CD8-positive, alpha-beta memory T cell (primary cell): ENCODE measurements at regions not wholly inside any gene's neighbourhood (a gene's known extent, or its start where the extent isn't known, plus 50 kb on each side); places are given as distances from the start of the nearest gene placed in this dataset.

Experiments
- CTCF ChIA-PET: fragments of 350-600 bp; sonication (Branson Sonifier 250); formaldehyde crosslinking; loops from one replicate; lab custom pipeline; 2021; ENCODE audit warnings: antibody characterized with exemption; lab: Charles Lee
- POLR2A ChIA-PET: fragments of 350-600 bp; sonication (Branson Sonifier 250); formaldehyde crosslinking; loops from one replicate; lab custom pipeline; 2021; ENCODE audit warnings: antibody characterized with exemption; lab: Charles Lee
- DNase-seq, 5 donors: peaks; one replicate each; pipeline versions ENCODE4 v3.0.0 to v3.0.0-alpha.2; 2020 to 2022; ENCODE audit warnings: mixed read lengths in 1 of 5
- H3K27ac ChIP-seq: one replicate; pipeline ENCODE4 v1.7.0; 2013; ENCODE audit warnings: low read depth, mild to moderate bottlenecking, low read length, moderate library complexity
- H3K27me3 ChIP-seq: 2 replicates; pipeline ENCODE4 v1.7.0; 2013; ENCODE audit warnings: low read length, mild to moderate bottlenecking; ENCODE audit not compliant: insufficient read depth, poor library complexity, severe bottlenecking
- H3K36me3 ChIP-seq: 2 replicates; pipeline ENCODE4 v1.7.0; 2013; ENCODE audit warnings: mild to moderate bottlenecking, low read length, moderate library complexity; ENCODE audit not compliant: insufficient read depth
- H3K4me1 ChIP-seq: 2 replicates; pipeline ENCODE4 v1.7.0; 2013; ENCODE audit warnings: mild to moderate bottlenecking, low read length, moderate library complexity; ENCODE audit not compliant: insufficient read depth
- H3K4me3 ChIP-seq: 2 replicates; pipeline ENCODE4 v1.7.0; 2013; ENCODE audit warnings: mild to moderate bottlenecking, low read length
- H3K9me3 ChIP-seq: 2 replicates; pipeline ENCODE4 v1.7.0; 2013; ENCODE audit warnings: mild to moderate bottlenecking, low read length
- H3K27ac Mint-ChIP-seq, 8 donors: one replicate each; pipeline ENCODE4 v1.8.0; 2020 to 2021; ENCODE audit warnings: mixed read lengths in 8 of 8, mild to moderate bottlenecking in 6 of 8, inconsistent platforms in 3 of 8, moderate library complexity in 3 of 8
- H3K27me3 Mint-ChIP-seq, 2 donors: one replicate each; pipeline ENCODE4 v1.8.0; 2020 to 2021; ENCODE audit warnings: mixed read lengths in 2 of 2, mild to moderate bottlenecking in 1 of 2, moderate library complexity in 1 of 2
- H3K36me3 Mint-ChIP-seq, 3 donors: one replicate each; pipeline ENCODE4 v1.8.0; 2020 to 2021; ENCODE audit warnings: mixed read lengths in 3 of 3, inconsistent platforms in 1 of 3, mild to moderate bottlenecking in 1 of 3
- H3K4me1 Mint-ChIP-seq, 3 donors: one replicate each; pipeline ENCODE4 v1.8.0; 2020 to 2021; ENCODE audit warnings: mixed read lengths in 3 of 3, inconsistent platforms in 1 of 3, mild to moderate bottlenecking in 1 of 3
- H3K4me3 Mint-ChIP-seq, 7 donors: one replicate each; pipeline ENCODE4 v1.8.0; 2020 to 2021; ENCODE audit warnings: mixed read lengths in 7 of 7, mild to moderate bottlenecking in 6 of 7, moderate library complexity in 4 of 7, inconsistent platforms in 2 of 7
- H3K9me3 Mint-ChIP-seq, 5 donors: one replicate each; pipeline ENCODE4 v1.8.0; 2020 to 2022; ENCODE audit warnings: mixed read lengths in 5 of 5, mild to moderate bottlenecking in 3 of 5, moderate library complexity in 2 of 5, inconsistent platforms in 1 of 5

DNA sequence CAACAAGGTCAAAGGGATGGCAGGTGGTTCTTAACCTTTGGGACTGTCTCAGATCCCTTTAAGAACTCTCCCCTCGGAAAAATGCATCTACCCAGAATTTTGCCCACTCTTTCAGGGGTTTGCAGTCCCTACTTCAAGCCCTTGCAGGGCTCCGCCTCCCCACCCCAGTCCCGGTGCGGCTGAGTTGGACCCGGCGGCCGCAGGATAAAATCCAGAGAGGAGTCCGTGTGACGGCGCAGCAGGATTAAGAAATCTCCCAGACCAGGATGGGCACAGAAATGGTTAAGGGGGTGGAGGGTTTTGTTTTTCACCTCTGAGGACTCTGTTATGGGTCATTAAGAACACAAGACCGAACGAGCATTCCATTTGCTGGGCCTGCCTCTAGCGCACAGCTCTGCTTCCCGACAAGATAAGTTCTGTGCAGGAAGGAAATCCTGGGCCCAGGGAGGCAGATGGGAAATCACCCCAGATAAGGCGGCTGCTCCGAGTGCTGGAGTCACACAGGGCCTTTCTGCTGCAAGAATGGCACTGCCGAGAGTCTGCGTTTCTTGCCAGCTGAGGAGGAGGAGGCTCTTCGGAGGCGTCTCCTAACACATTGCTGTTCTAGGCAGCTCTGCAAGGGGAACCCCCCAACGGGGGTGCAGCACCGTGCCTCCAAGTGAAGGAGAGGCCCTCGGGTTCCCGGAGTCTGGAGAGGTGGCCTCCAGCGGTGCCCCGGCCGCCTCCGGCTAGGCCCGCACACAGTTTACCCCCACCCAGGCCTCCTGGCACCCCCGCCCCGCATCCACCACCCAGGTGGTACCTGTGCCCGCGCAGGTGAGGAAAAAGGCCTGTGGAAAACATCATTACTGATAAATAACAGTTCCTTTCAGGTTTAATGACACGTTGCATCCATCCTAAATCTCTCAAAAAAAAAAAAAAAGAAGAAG is 277.6 kb downstream of the BCOR start:
- Histone ChIP-seq H3K36me3 (no peaks in the 10 kb centered on the region), H3K4me1 (no peaks in the 10 kb centered on the region), H3K4me3 (no peak overlapping the region), H3K27me3 (no peaks in the 10 kb centered on the region), H3K9me3 (no peaks in the 10 kb centered on the region), H3K27ac (no peak overlapping the region)
- peaks cover 0 to 3% (median 0%) of the 10 kb centered on the region in 3 donors for H3K36me3 Mint-ChIP-seq
- ChIA-PET POLR2A (no interaction called here), CTCF (no interaction called here)
- H3K9me3 Mint-ChIP-seq = peaks cover 0 to 7% (median 2%) of the 10 kb centered on the region in 5 donors
- peaks cover 0 to 35% of the 10 kb centered on the region in 2 donors for H3K27me3 Mint-ChIP-seq
- no peak overlapping the region for H3K27ac Mint-ChIP-seq
- H3K4me3 Mint-ChIP-seq = peak overlapping the region; percentile 42 to 81 (median 60)
- no peak for DNase-seq
- H3K4me1 Mint-ChIP-seq = peaks cover 5 to 14% (median 11%) of the 10 kb centered on the region in 3 donors

DNA sequence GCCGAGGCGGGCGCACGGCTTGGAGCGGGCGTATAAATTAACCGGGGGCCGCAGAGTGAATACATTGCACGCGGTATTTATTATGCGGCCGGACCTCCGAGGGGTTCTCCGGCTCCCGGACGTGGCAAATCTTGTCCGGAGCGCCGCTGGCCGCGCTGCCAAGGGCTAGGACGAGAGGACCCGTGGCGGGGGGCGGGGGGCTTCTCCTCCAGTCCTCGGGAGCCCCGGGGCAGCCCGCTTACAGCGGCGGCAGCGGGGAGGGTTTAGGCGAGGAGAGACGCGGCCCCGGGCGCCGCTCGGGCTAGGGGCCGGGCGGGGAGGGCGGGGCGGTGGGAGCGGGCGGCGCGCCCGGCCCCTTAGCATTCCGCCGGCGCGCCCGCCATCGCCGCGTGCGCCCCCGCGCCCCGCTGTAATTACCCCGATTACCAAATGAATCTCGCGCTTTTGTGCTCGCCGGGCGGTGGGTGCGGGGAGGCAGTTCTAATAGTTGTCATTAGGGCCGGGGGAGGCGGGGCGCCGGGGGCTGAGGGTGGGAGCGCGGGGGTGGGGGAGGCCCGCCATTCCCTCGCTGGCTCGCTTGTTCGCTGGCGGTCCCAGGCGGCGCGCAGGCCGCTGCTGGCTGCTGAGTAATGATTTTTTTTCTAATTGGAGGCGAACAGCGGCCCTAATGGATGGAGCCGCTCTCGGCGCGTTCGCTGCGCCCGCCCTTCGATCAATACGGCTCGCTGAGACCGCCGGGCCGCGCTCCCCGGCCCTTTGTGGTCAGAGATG is 276.6 kb downstream of the BCOR start:
- H3K27me3 ChIP-seq = no peaks in the 10 kb centered on the region
- H3K9me3 ChIP-seq = no peaks in the 10 kb centered on the region
- Mint-ChIP-seq H3K27me3 (peaks cover 0 to 35% of the 10 kb centered on the region in 2 donors), H3K4me3 (peak overlapping the region; percentile 42 to 81 (median 60)), H3K4me1 (peaks cover 5 to 14% (median 11%) of the 10 kb centered on the region in 3 donors), H3K36me3 (peaks cover 0 to 3% (median 0%) of the 10 kb centered on the region in 3 donors), H3K27ac (no peak overlapping the region), H3K9me3 (peaks cover 0 to 7% (median 2%) of the 10 kb centered on the region in 5 donors)
- POLR2A ChIA-PET = no interaction called here
- CTCF ChIA-PET = no interaction called here
- H3K36me3 ChIP-seq = no peaks in the 10 kb centered on the region
- no peak overlapping the region for H3K27ac ChIP-seq
- H3K4me3 ChIP-seq = no peak overlapping the region
- H3K4me1 ChIP-seq = no peaks in the 10 kb centered on the region
- peak in 1 of 5 donors; percentile 1 for DNase-seq

DNA sequence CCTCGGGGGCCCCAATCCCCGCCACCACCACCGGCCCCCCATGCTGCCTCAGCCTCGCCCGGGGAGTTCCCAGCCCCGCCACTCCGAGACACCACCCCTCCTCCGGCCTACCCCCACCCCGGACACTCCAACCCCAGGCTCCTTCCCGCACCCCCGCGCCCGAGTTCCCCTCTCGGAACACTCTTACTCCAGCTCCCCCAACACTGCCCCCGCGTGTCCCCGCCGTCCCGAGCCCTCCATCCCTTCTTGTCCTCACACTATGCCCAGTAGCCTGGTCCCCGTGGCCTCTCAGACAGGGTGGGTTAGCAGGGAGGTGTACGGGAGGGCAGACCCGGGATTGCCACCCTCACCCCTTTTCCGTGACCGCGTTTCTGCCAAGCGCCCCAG is 276.1 kb downstream of the BCOR start:
- H3K27ac Mint-ChIP-seq = peak overlapping the region in 1 of 8 donors; percentile 68
- H3K4me3 Mint-ChIP-seq = peak overlapping the region in 4 of 7 donors; percentile 32 to 78 (median 52)
- peaks cover 0 to 7% (median 2%) of the 10 kb centered on the region in 5 donors for H3K9me3 Mint-ChIP-seq
- Histone ChIP-seq H3K27ac (no peak overlapping the region), H3K4me3 (no peak overlapping the region), H3K9me3 (no peaks in the 10 kb centered on the region), H3K4me1 (no peaks in the 10 kb centered on the region), H3K27me3 (no peaks in the 10 kb centered on the region), H3K36me3 (no peaks in the 10 kb centered on the region)
- peaks cover 5 to 13% (median 10%) of the 10 kb centered on the region in 3 donors for H3K4me1 Mint-ChIP-seq
- DNase-seq = no peak
- ChIA-PET POLR2A (no interaction called here), CTCF (no interaction called here)
- H3K36me3 Mint-ChIP-seq = peaks cover 0 to 3% (median 0%) of the 10 kb centered on the region in 3 donors
- peaks cover 0 to 34% of the 10 kb centered on the region in 2 donors for H3K27me3 Mint-ChIP-seq

DNA sequence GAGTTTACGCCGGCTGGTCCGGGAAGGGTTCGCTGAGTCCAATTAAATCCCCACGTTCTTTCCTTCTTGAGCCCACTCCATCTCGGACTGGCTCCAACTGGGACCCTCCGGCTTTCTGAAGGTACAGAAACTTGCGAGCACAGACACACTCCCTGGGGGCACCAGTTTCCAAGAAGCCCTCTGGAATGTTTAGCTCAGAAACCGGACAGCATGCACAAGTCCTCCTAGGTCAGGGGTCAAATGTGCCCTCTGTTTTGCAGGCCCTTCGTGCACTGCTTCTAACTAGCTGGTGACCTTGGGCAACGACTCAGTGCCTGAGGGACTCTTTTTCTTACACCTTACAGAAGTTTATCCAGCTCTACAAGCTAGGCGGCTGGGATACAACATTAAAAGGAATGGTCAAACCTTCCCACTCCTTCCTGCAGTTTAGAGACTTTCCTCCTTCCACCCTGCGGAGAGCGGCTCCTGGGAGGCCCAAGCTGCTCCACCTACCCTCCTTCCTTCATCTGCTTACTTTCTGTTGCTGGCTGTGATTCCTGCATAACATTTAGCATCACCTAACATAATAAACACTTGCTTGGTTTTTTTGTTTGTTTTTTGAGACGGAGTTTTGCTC is 275.5 kb downstream of the BCOR start:
- H3K4me1 Mint-ChIP-seq = peaks cover 2 to 7% (median 6%) of the 10 kb centered on the region in 3 donors
- ChIA-PET POLR2A (no interaction called here), CTCF (no interaction called here)
- H3K9me3 Mint-ChIP-seq = peaks cover 0 to 7% (median 2%) of the 10 kb centered on the region in 5 donors
- peak overlapping the region in 6 of 7 donors; percentile 20 to 78 (median 52) for H3K4me3 Mint-ChIP-seq
- Histone ChIP-seq H3K4me3 (no peak overlapping the region), H3K27me3 (no peaks in the 10 kb centered on the region), H3K9me3 (no peaks in the 10 kb centered on the region), H3K36me3 (no peaks in the 10 kb centered on the region), H3K27ac (no peak overlapping the region), H3K4me1 (no peaks in the 10 kb centered on the region)
- peaks cover 0 to 3% (median 0%) of the 10 kb centered on the region in 3 donors for H3K36me3 Mint-ChIP-seq
- peaks cover 0 to 32% of the 10 kb centered on the region in 2 donors for H3K27me3 Mint-ChIP-seq
- peak overlapping the region in 1 of 8 donors; percentile 79 for H3K27ac Mint-ChIP-seq
- DNase-seq = no peak

DNA sequence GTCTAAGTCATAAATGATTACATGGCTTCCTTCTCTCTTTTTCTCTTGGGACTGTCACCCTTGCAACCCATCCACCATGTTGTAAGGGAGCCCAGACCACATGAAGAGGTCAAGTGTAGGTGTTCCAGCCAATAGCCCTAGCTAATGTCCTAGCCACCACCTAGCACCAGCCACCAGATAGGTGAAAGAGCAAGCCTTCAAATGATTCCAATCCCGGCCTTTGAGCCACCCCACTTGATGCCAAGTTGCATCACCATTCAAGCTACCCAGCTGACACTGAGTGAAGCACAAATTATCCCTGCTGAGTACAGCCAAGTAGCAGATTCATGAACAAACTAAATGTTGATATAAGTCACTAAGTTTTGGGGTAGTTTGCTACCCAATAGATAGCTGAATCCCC is 274.3 kb downstream of the BCOR start:
- Histone ChIP-seq H3K27ac (no peak overlapping the region), H3K27me3 (no peaks in the 10 kb centered on the region), H3K4me3 (no peak overlapping the region), H3K36me3 (no peaks in the 10 kb centered on the region), H3K9me3 (no peaks in the 10 kb centered on the region), H3K4me1 (no peaks in the 10 kb centered on the region)
- peak overlapping the region in 2 of 7 donors; percentile 17 to 55 for H3K4me3 Mint-ChIP-seq
- ChIA-PET CTCF (no interaction called here), POLR2A (no interaction called here)
- peaks cover 2 to 6% (median 6%) of the 10 kb centered on the region in 3 donors for H3K4me1 Mint-ChIP-seq
- H3K36me3 Mint-ChIP-seq = peaks cover 0 to 3% (median 0%) of the 10 kb centered on the region in 3 donors
- no peak for DNase-seq
- H3K9me3 Mint-ChIP-seq = peaks cover 0 to 7% (median 2%) of the 10 kb centered on the region in 5 donors
- H3K27me3 Mint-ChIP-seq = peaks cover 0 to 24% of the 10 kb centered on the region in 2 donors
- H3K27ac Mint-ChIP-seq = no peak overlapping the region

DNA sequence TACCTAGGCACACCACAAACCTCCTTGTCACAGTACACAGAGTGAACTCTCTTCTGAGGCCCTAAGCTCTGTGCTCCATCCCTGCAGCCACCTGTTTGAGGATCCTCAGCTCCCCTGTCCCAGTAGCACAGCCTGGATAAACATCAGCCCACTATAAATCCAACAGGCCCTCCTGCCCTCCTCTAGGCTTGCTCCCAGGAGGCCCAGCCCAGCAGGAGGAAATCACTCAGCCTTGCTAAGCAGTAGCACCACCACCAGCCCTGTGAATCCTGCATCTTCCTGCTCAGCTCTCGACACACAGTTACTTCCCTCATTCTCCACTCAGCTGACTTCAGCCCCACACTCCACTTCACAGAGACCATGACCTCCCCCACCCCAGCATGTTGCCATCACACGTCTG is 273.9 kb downstream of the BCOR start:
- Mint-ChIP-seq H3K4me3 (peak overlapping the region in 1 of 7 donors; percentile 55), H3K27me3 (peaks cover 0 to 23% of the 10 kb centered on the region in 2 donors), H3K27ac (peak overlapping the region in 3 of 8 donors; percentile 35 to 72 (median 70)), H3K4me1 (peaks cover 2 to 6% (median 6%) of the 10 kb centered on the region in 3 donors), H3K36me3 (peaks cover 0 to 3% (median 0%) of the 10 kb centered on the region in 3 donors), H3K9me3 (peaks cover 0 to 7% (median 2%) of the 10 kb centered on the region in 5 donors)
- Histone ChIP-seq H3K9me3 (no peaks in the 10 kb centered on the region), H3K27ac (no peak overlapping the region), H3K36me3 (no peaks in the 10 kb centered on the region), H3K4me3 (no peak overlapping the region), H3K27me3 (no peaks in the 10 kb centered on the region), H3K4me1 (no peaks in the 10 kb centered on the region)
- CTCF ChIA-PET = no interaction called here
- POLR2A ChIA-PET = no interaction called here
- DNase-seq = no peak

DNA sequence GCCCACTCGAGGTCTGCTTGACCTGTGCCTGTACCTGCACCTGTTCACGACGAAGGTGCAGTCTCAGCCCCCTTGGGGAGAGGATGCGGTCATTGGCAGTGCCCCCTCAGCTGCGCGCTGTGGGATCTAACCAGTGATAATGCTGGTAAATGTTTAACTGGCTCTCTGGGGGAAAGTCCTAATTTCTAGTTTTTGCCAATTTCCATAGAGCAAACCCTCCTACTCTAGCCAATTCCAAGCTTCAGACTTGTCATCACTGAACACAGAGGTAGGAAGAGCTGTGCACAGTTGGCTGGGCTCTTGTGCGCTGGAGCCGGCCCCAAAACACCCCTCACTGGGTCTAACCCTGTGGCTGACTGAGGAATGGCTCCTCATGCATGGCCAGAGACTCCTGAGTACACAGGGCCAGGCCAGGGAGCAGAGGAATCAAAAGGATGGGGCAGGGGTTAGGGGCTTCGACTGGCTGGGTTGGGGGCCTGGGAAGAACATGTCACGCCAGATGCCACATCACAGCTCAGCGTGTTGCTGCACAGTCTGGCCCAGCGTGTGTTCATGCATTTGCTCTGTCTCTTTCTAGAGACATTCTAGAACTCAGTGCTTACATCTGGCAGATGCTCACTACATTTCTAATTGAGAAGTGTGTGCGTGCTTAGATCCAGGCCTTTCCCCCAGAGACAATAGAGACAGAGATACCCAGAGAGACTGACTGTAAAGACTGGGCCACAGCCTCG is 270.8 kb downstream of the BCOR start:
- H3K36me3 Mint-ChIP-seq = peaks cover 0 to 3% (median 0%) of the 10 kb centered on the region in 3 donors
- no peak overlapping the region for H3K4me3 Mint-ChIP-seq
- POLR2A ChIA-PET = interaction anchor here (0.5 kb wide), 1 partner anchor 31 kb away, joined by 3 read pairs; no protein-coding TSS in a partner anchor

More for the DNA sequence above, 270.8 kb downstream of the BCOR start:
- DNase-seq = no peak
- no peaks in the 10 kb centered on the region for H3K4me1 ChIP-seq
- peaks cover 0 to 13% of the 10 kb centered on the region in 2 donors for H3K27me3 Mint-ChIP-seq
- no peaks in the 10 kb centered on the region for H3K9me3 ChIP-seq
- H3K27ac Mint-ChIP-seq = no peak overlapping the region
- peaks cover 0 to 7% (median 2%) of the 10 kb centered on the region in 5 donors for H3K9me3 Mint-ChIP-seq
- no peaks in the 10 kb centered on the region for H3K27me3 ChIP-seq
- CTCF ChIA-PET = no interaction called here
- peaks cover 2 to 6% (median 6%) of the 10 kb centered on the region in 3 donors for H3K4me1 Mint-ChIP-seq
- no peaks in the 10 kb centered on the region for H3K36me3 ChIP-seq
- no peak overlapping the region for H3K27ac ChIP-seq
- no peak overlapping the region for H3K4me3 ChIP-seq
